Endodermal cell (in vitro differentiated cells): ENCODE measurements at regions not wholly inside any gene's neighbourhood (a gene's known extent, or its start where the extent isn't known, plus 50 kb on each side); places are given as distances from the start of the nearest gene placed in this dataset.

Experiments used
- DNase-seq: peaks from one replicate; pipeline ENCODE4 v3.0.0-alpha.2; 2017
- H3K27ac ChIP-seq: 2 replicates; pipeline ENCODE4 v1.5.1; 2013; ENCODE audit warnings: mild to moderate bottlenecking, low read depth, low read length, moderate library complexity
- H3K27me3 ChIP-seq: 2 replicates; pipeline ENCODE4 v1.6.1; 2013; ENCODE audit warnings: mild to moderate bottlenecking, low read length, moderate library complexity; ENCODE audit not compliant: insufficient read depth, control insufficient read depth, poor library complexity, severe bottlenecking
- H3K36me3 ChIP-seq: 2 replicates; pipeline ENCODE4 v1.7.0; 2013; ENCODE audit warnings: mild to moderate bottlenecking, low read length, moderate library complexity; ENCODE audit not compliant: control insufficient read depth, insufficient read depth
- H3K4me1 ChIP-seq: one replicate; pipeline ENCODE4 v1.7.0; 2013; ENCODE audit warnings: low read length; ENCODE audit not compliant: control insufficient read depth, insufficient read depth
- H3K4me3 ChIP-seq: 2 replicates; pipeline ENCODE4 v1.5.1; 2013; ENCODE audit warnings: mild to moderate bottlenecking, low read length, moderate library complexity
- H3K9ac ChIP-seq: 2 replicates; pipeline ENCODE4 v1.6.1; 2013; ENCODE audit warnings: mild to moderate bottlenecking, low read length, moderate library complexity; ENCODE audit not compliant: poor library complexity, severe bottlenecking; ENCODE audit errors: extremely low read depth
- H3K9me3 ChIP-seq: 2 replicates; pipeline ENCODE4 v1.6.1; 2013; ENCODE audit warnings: mild to moderate bottlenecking, low read length, moderate library complexity; ENCODE audit not compliant: control insufficient read depth
- H3K27ac Mint-ChIP-seq: 2 replicates; pipeline ENCODE4 v1.8.0; 2020; ENCODE audit warnings: mixed read lengths
- H3K27me3 Mint-ChIP-seq: 2 replicates; pipeline ENCODE4 v1.8.0; 2021; ENCODE audit warnings: mild to moderate bottlenecking, mixed read lengths; ENCODE audit not compliant: insufficient read depth
- H3K36me3 Mint-ChIP-seq: 2 replicates; pipeline ENCODE4 v1.8.0; 2020; ENCODE audit warnings: low read depth, mixed read lengths
- H3K4me1 Mint-ChIP-seq: 2 replicates; pipeline ENCODE4 v1.8.0; 2020; ENCODE audit warnings: mixed read lengths
- H3K4me3 Mint-ChIP-seq: 2 replicates; pipeline ENCODE4 v1.8.0; 2020; ENCODE audit warnings: mild to moderate bottlenecking, moderate library complexity, mixed read lengths
- H3K9me3 Mint-ChIP-seq: 2 replicates; pipeline ENCODE4 v1.8.0; 2020; ENCODE audit warnings: mild to moderate bottlenecking, mixed read lengths
- WGBS, 2 experiments: methylation state at CpG; one replicate each; pipeline versions ENCODE4 v1.1.5 to v1.1.7; 2013; ENCODE audit warnings: missing lambda C conversion rate in 2 of 2, mixed read lengths in 1 of 2; ENCODE audit not compliant: insufficient coverage in 1 of 2, insufficient read length in 1 of 2; 5-methylcytosine and 5-hydroxymethylcytosine counted together
- TF ChIP-seq, protein P1 (sequence below): fragments of 200-600 bp; sonication (generic); conservative IDR thresholded peaks from 2 replicates; pipeline ENCODE4 v1.5.0; 2021; ENCODE audit warnings: antibody characterized with exemption, mild to moderate bottlenecking

DNA sequence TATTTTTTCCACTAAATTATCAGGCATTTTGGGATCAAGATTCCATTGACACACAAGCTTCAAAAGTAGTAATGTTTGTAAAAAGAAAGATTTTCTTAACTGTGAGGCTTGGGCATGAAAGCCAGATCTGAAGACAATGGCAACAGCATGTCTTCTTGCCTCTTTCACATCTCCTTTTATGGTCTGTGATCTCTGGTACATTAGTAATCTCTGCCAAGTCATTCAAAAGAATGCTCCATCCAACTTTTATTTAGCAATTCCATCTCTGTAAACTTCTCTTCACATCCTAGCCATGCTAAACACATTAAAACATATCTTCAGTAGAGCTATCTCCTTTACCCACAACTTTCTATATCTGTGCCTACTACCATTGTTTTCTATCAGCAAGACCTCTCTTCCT, 465.4 kb downstream of the FAT4 start:
- Mint-ChIP-seq H3K27ac (no peak overlapping the region), H3K36me3 (peaks cover 2% of the 10 kb centered on the region), H3K9me3 (peaks cover 27% of the 10 kb centered on the region), H3K4me1 (peaks cover 4% of the 10 kb centered on the region), H3K4me3 (no peak overlapping the region), H3K27me3 (no peaks in the 10 kb centered on the region)
- Histone ChIP-seq H3K27ac (no peak overlapping the region), H3K9ac (no peak overlapping the region), H3K36me3 (no peaks in the 10 kb centered on the region), H3K4me3 (no peak overlapping the region), H3K27me3 (no peaks in the 10 kb centered on the region), H3K4me1 (no peaks in the 10 kb centered on the region), H3K9me3 (peaks cover 21% of the 10 kb centered on the region)
- no peak for DNase-seq
- TF ChIP-seq, protein P1, sequence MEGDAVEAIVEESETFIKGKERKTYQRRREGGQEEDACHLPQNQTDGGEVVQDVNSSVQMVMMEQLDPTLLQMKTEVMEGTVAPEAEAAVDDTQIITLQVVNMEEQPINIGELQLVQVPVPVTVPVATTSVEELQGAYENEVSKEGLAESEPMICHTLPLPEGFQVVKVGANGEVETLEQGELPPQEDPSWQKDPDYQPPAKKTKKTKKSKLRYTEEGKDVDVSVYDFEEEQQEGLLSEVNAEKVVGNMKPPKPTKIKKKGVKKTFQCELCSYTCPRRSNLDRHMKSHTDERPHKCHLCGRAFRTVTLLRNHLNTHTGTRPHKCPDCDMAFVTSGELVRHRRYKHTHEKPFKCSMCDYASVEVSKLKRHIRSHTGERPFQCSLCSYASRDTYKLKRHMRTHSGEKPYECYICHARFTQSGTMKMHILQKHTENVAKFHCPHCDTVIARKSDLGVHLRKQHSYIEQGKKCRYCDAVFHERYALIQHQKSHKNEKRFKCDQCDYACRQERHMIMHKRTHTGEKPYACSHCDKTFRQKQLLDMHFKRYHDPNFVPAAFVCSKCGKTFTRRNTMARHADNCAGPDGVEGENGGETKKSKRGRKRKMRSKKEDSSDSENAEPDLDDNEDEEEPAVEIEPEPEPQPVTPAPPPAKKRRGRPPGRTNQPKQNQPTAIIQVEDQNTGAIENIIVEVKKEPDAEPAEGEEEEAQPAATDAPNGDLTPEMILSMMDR: no peak

DNA sequence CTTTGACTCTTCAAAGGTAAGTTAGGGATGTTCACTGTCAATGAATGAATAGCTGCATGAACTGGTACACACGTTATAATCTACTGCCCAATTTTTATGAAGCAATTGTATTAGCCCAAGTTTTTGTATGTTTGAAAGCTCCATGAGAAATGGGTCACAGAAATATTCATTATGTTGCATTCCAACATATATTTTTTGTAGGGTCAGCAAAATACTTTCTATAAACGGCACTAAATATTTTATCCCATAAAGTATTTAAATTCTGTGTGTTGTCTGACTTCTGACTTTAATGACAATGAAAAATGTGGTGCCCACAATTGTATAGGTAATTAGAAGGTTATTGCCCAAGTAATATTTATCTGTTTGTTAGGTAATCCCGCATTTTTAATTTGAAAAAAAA, 466.0 kb downstream of the FAT4 start:
- peaks cover 21% of the 10 kb centered on the region for H3K9me3 Mint-ChIP-seq
- no peak overlapping the region for H3K4me3 Mint-ChIP-seq
- Histone ChIP-seq H3K27ac (no peak overlapping the region), H3K4me3 (no peak overlapping the region), H3K9me3 (peaks cover 15% of the 10 kb centered on the region), H3K36me3 (no peaks in the 10 kb centered on the region), H3K27me3 (no peaks in the 10 kb centered on the region), H3K4me1 (no peaks in the 10 kb centered on the region), H3K9ac (no peak overlapping the region)
- peaks cover 4% of the 10 kb centered on the region for H3K4me1 Mint-ChIP-seq
- no peaks in the 10 kb centered on the region for H3K27me3 Mint-ChIP-seq
- no peak for DNase-seq
- H3K36me3 Mint-ChIP-seq: peaks cover 2% of the 10 kb centered on the region
- TF ChIP-seq, protein P1: no peak
- H3K27ac Mint-ChIP-seq: no peak overlapping the region
- WGBS, 2 experiments: 88 to 100% methylated on average over 1 to 2 of the region's 3 CpGs

DNA sequence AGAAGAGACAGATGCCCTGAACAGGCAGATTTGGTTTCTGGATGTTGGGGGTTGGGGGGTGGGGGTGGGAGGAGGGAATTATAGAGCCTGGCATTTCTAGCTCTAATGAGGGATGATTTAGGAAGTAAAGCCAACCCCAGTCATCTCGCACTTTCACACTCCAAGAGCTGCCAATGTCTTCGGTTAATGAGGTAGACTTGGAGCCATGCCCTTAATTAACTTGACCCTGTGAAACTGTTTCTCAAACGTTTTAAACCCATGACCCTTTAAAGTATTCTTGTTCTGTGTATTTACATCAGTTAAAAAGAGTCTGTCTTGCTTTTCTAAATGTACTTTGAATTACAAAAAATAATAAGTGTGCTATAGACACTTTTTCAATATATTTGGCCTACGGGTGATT, 466.9 kb downstream of the FAT4 start:
- Mint-ChIP-seq H3K27ac (no peak overlapping the region), H3K4me1 (peaks cover 4% of the 10 kb centered on the region), H3K36me3 (peaks cover 2% of the 10 kb centered on the region), H3K4me3 (no peak overlapping the region), H3K27me3 (no peaks in the 10 kb centered on the region), H3K9me3 (peaks cover 12% of the 10 kb centered on the region)
- H3K4me3 ChIP-seq: no peak overlapping the region
- WGBS, 2 experiments: 90% methylated on average over 4 of the region's 4 CpGs; no CpG with 5 or more reads in 1 of the 2 experiments
- TF ChIP-seq, protein P1: no peak
- no peaks in the 10 kb centered on the region for H3K27me3 ChIP-seq
- no peaks in the 10 kb centered on the region for H3K4me1 ChIP-seq
- no peak overlapping the region for H3K27ac ChIP-seq
- H3K36me3 ChIP-seq: no peaks in the 10 kb centered on the region
- no peak overlapping the region for H3K9ac ChIP-seq
- peaks cover 6% of the 10 kb centered on the region for H3K9me3 ChIP-seq
- no peak for DNase-seq
